Stomach (tissue), 8 donors: ENCODE measurements at regions not wholly inside any gene's neighbourhood (a gene's known extent, or its start where the extent isn't known, plus 50 kb on each side); places are given as distances from the start of the nearest gene placed in this dataset.
A peak's percentile ranks its signal among the peaks of the same experiment; 100 is the strongest.

Experiments used
- DNase-seq, 2 donors: peaks; one replicate each; pipeline versions ENCODE4 v3.0.0 to v3.0.0-alpha.2; 2013 to 2019
- H3K27ac ChIP-seq, 5 donors: fragments of 200-600 bp in 4 of 5; sonication (generic) in 4 of 5; one replicate each; pipeline ENCODE4 v1.5.1; 2013 to 2019; ENCODE audit warnings: mild to moderate bottlenecking in 1 of 5, moderate library complexity in 1 of 5
- H3K27me3 ChIP-seq, 3 donors: fragments of 200-600 bp; sonication (generic); one replicate each; pipeline ENCODE4 v1.5.1; 2017 to 2019; ENCODE audit warnings: mixed run types in 1 of 3
- H3K36me3 ChIP-seq, 4 donors: fragments of 200-600 bp; sonication (generic); 1 replicate in 3 of 4; 2 replicates in 1 of 4; pipeline ENCODE4 v1.5.1; 2016 to 2019
- H3K4me1 ChIP-seq, 4 donors: fragments of 200-600 bp; sonication (generic); one replicate each; pipeline ENCODE4 v1.5.1; 2016 to 2019
- H3K4me3 ChIP-seq, 4 donors: fragments of 200-600 bp; sonication (generic) in 3 of 4; one replicate each; pipeline ENCODE4 v1.5.1; 2016 to 2019; ENCODE audit warnings: mild to moderate bottlenecking in 1 of 4
- H3K9me3 ChIP-seq, 4 donors: fragments of 200-600 bp; sonication (generic); one replicate each; pipeline ENCODE4 v1.5.1; 2016 to 2019
- CTCF ChIP-seq, 7 experiments: fragments of 450-650 bp in 4 of 7; fragments of 200-600 bp in 3 of 7; sonication (generic) in 3 of 7; IDR thresholded peaks; one replicate each; pipeline ENCODE4 v1.5.1; 2016 to 2019; ENCODE audit warnings: antibody characterized with exemption in 7 of 7, control low read depth in 2 of 7, mild to moderate bottlenecking in 1 of 7
- EP300 ChIP-seq: sonication (generic); formaldehyde crosslinking; IDR thresholded peaks from one replicate; pipeline ENCODE4 v1.6.1; 2017; ENCODE audit warnings: antibody characterized with exemption
- POLR2A ChIP-seq, 4 donors: fragments of 450-650 bp; IDR thresholded peaks; one replicate each; pipeline ENCODE4 v1.6.1; 2016; ENCODE audit warnings: antibody characterized with exemption in 4 of 4, control low read depth in 2 of 4, mild to moderate bottlenecking in 1 of 4, moderate library complexity in 1 of 4
- POLR2AphosphoS5 ChIP-seq, 3 donors: sonication (generic); formaldehyde crosslinking; IDR thresholded peaks; one replicate each; pipeline ENCODE4 v1.6.1; 2016; ENCODE audit warnings: antibody characterized with exemption in 3 of 3
- WGBS, 5 donors: extraction: QIAGEN DNeasy Blood & Tissue Kit in 3 of 5; methylation state at CpG; one replicate each; pipeline versions ENCODE4 v1.1.5 to v1.1.7; 2013 to 2018; 5-methylcytosine and 5-hydroxymethylcytosine counted together
- intact Hi-C: fragments of 100-400 bp; cut with DNase I; formaldehyde crosslinking; loops from one replicate; pipeline ENCODE4 v1.15.1; 2023; ENCODE audit warnings: low total_unique reads
- donor health status: healthy with polysubstance abuse.
- donor health status: Bipolar disorder and iron deficiency.
- donor health status: healthy.

- H3K4me1 ChIP-seq: no peaks in the 10 kb centered on the region
- no peaks in the 10 kb centered on the region for H3K27me3 ChIP-seq
- 30 to 41% (median 32%) methylated on average over 2 of the region's 2 CpGs for WGBS, 5 donors
- H3K4me3 ChIP-seq: no peak overlapping the region
- H3K27ac ChIP-seq: no peak overlapping the region
- no peak for TF ChIP-seq POLR2A (IDR thresholded peaks at IDR 0.05)
- TF ChIP-seq CTCF (IDR thresholded peaks at IDR 0.05): no peak
- no peak for TF ChIP-seq EP300
- TF ChIP-seq POLR2AphosphoS5 (IDR thresholded peaks at IDR 0.05): no peak
- no peaks in the 10 kb centered on the region for H3K9me3 ChIP-seq
- DNase-seq: no peak
- H3K36me3 ChIP-seq: no peaks in the 10 kb centered on the region
- intact Hi-C loops: no loop called here
Observed at GRCh38 chr18:69109686-69110085, 291.0 kb upstream of the DOK6 start.

GRCh38 chr18:69120833-69121232 lies 279.9 kb upstream of the DOK6 start:
- Histone ChIP-seq H3K36me3 (no peaks in the 10 kb centered on the region), H3K9me3 (no peaks in the 10 kb centered on the region), H3K4me1 (no peaks in the 10 kb centered on the region), H3K27me3 (no peaks in the 10 kb centered on the region), H3K4me3 (no peak overlapping the region), H3K27ac (no peak overlapping the region)
- TF ChIP-seq EP300: no peak
- no peak for TF ChIP-seq CTCF (IDR thresholded peaks at IDR 0.05)
- no peak for TF ChIP-seq POLR2A (IDR thresholded peaks at IDR 0.05)
- TF ChIP-seq POLR2AphosphoS5 (IDR thresholded peaks at IDR 0.05): no peak
- DNase-seq: no peak
- WGBS, 5 donors: 70 to 78% (median 76%) methylated on average over 2 of the region's 2 CpGs
- intact Hi-C loops: no loop called here

GRCh38 chr18:69123421-69123820 lies 277.3 kb upstream of the DOK6 start:
- WGBS, 5 donors: 53 to 88% (median 65%) methylated on average over 1 of the region's 1 CpG
- no peaks in the 10 kb centered on the region for H3K9me3 ChIP-seq
- DNase-seq: no peak
- H3K27ac ChIP-seq: no peak overlapping the region
- no peaks in the 10 kb centered on the region for H3K4me1 ChIP-seq
- TF ChIP-seq EP300 (no peak), POLR2AphosphoS5 (IDR thresholded peaks at IDR 0.05) (no peak), POLR2A (IDR thresholded peaks at IDR 0.05) (no peak), CTCF (IDR thresholded peaks at IDR 0.05) (no peak)
- intact Hi-C loops: no loop called here
- no peaks in the 10 kb centered on the region for H3K36me3 ChIP-seq
- no peaks in the 10 kb centered on the region for H3K27me3 ChIP-seq
- no peak overlapping the region for H3K4me3 ChIP-seq

GRCh38 chr18:69127873-69128500 lies 272.7 kb upstream of the DOK6 start:
- peak in 1 of 2 donors; percentile 26 for DNase-seq
- Histone ChIP-seq H3K4me3 (no peak overlapping the region), H3K27ac (no peak overlapping the region), H3K27me3 (no peaks in the 10 kb centered on the region), H3K4me1 (no peaks in the 10 kb centered on the region), H3K9me3 (peaks cover 0 to 14% (median 3%) of the 10 kb centered on the region in 4 donors), H3K36me3 (no peaks in the 10 kb centered on the region)
- intact Hi-C loops: no loop called here
- 38 to 52% (median 44%) methylated on average over 3 of the region's 3 CpGs for whole genome bisulfite sequencing, 5 donors
- TF ChIP-seq POLR2A (IDR thresholded peaks at IDR 0.05) (no peak), CTCF (IDR thresholded peaks at IDR 0.05) (no peak), POLR2AphosphoS5 (IDR thresholded peaks at IDR 0.05) (no peak), EP300 (no peak)
